ENCODE measurements at regions not wholly inside any gene's neighbourhood (a gene's known extent, or its start where the extent isn't known, plus 50 kb on each side); places are given as distances from the start of the nearest gene placed in this dataset.

DNA sequence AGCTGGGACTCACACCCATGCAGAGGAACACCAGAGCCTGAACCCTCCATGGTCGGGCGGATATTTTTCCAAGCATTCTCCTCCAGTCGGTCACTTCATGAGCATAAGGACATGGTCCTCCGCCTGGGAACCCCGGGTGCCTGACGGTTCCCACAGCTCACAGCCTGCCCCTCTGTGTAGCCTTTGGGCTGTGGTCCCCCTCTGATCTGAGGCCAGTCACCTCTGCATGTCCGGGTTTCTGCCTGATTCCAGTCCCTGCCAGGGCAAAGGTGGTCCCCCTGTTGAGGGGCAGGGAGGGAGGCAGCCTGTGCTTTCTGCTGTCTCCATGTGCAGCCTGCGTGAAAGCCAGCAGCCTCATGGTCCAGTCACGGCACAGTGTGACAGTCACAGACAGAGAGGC lies 76.6 kb upstream of the KLF13 start:
- Histone ChIP-seq H3K9me3 (no peaks in the 10 kb centered on the region), H3K27me3 (peaks cover 0 to 12% of the 10 kb centered on the region in 2 donors), H3K27ac (no peak overlapping the region), H3K4me3 (no peak overlapping the region), H3K36me3 (no peaks in the 10 kb centered on the region), H3K4me1 (peaks cover 0 to 10% (median 8%) of the 10 kb centered on the region in 4 donors)
- no peak for TF ChIP-seq CTCF (IDR thresholded peaks at IDR 0.05)
- no peak for DNase-seq
- intact Hi-C loops (cut with DNase I; ENCODE audit: low total_unique reads), result no loop called here

- intact Hi-C loops (cut with DNase I; ENCODE audit: low total_unique reads), result no loop called here
- Histone ChIP-seq H3K4me3 (no peak overlapping the region), H3K36me3 (no peaks in the 10 kb centered on the region), H3K27ac (no peak overlapping the region), H3K4me1 (peaks cover 0 to 18% (median 14%) of the 10 kb centered on the region in 4 donors), H3K9me3 (no peaks in the 10 kb centered on the region), H3K27me3 (peaks cover 0 to 12% of the 10 kb centered on the region in 2 donors)
- no peak for DNase-seq
- no peak for TF ChIP-seq CTCF (IDR thresholded peaks at IDR 0.05)
Observed at GRCh38 chr15:31251165-31251564, 75.5 kb upstream of the KLF13 start.

DNA sequence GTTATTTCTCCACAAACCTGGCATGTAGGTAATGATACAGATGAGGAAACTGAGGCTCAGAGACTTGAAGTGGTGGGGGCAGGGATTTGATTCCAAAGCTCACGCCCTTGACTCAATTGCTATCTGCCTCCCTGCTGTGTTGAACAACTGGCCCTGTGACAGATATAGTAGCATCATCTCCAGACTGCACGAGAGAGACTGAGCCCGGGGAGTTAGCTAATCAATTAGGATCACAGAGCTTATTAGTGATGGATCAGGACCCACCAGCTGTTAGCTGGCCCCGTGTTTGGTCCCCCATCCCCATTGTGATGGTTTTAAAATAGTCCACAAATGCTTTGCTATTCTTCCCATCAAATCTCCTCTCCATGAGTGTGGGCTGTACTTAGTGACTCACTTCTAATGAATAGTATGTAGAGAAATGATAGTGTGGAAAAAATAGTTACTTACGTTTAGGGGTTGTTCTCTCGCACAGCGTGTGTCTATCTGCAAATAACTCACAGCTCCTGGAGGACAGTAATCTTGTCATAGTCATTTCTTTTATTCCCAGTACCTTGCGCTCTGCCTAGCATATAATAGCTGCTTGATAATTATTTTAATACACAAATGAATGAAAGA lies 74.4 kb upstream of the KLF13 start:
- Histone ChIP-seq H3K4me3 (no peak overlapping the region), H3K36me3 (no peaks in the 10 kb centered on the region), H3K27ac (no peak overlapping the region), H3K9me3 (no peaks in the 10 kb centered on the region), H3K27me3 (peaks cover 0 to 12% of the 10 kb centered on the region in 2 donors), H3K4me1 (peaks cover 0 to 18% (median 14%) of the 10 kb centered on the region in 4 donors)
- intact Hi-C loops (cut with DNase I; ENCODE audit: low total_unique reads), result no loop called here
- DNase-seq, result no peak
- no peak for TF ChIP-seq CTCF (IDR thresholded peaks at IDR 0.05)

DNA sequence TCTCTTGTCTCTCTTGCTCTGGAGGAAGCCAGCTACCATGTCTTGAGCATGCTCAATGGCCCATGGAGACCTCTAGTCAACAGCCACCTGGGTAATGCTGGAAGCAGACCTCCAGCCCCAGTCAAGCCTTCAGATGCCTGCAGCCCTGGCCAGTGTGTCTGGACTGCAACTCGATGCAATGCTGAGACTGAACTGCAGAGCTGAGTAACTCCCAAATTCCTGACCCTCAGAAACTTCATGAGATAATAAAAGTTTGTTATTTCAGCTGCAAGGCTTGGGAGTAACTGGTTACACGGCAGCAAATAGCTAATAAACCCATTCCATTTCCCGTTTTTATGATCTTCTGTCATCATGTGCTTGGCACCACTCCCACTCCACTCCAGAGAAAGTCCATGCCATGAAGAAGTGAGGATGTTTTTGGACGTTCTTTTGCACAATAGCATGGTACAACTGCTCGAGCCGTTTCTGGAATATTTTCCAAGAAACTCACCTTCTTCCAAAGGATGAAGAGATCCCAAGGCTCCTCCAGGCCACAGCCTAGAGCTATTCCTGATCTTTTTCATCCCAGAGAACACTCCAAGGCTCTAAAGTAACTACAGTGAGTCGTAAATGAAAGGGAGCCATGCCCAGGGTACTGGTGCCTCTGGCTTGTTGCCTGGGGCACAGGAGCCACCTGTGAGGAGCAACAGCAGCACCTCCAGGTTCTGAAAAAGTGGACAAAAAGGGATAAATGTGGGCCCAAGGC lies 72.0 kb upstream of the KLF13 start:
- Histone ChIP-seq H3K4me3 (no peak overlapping the region), H3K9me3 (no peaks in the 10 kb centered on the region), H3K27me3 (peaks cover 0 to 7% of the 10 kb centered on the region in 2 donors), H3K36me3 (no peaks in the 10 kb centered on the region), H3K27ac (no peak overlapping the region), H3K4me1 (peaks cover 0 to 18% (median 14%) of the 10 kb centered on the region in 4 donors)
- intact Hi-C loops (cut with DNase I; ENCODE audit: low total_unique reads), result no loop called here
- TF ChIP-seq CTCF (IDR thresholded peaks at IDR 0.05), result no peak
- peak in 1 of 2 donors; percentile 71 for DNase-seq

- H3K4me1 ChIP-seq, result peaks cover 0 to 18% (median 14%) of the 10 kb centered on the region in 4 donors
- no peaks in the 10 kb centered on the region for H3K9me3 ChIP-seq
- no peak overlapping the region for H3K27ac ChIP-seq
- TF ChIP-seq CTCF (IDR thresholded peaks at IDR 0.05), result no peak
- intact Hi-C loops (cut with DNase I; ENCODE audit: low total_unique reads), result no loop called here
- H3K4me3 ChIP-seq, result no peak overlapping the region
- no peaks in the 10 kb centered on the region for H3K36me3 ChIP-seq
- DNase-seq, result no peak
- peaks cover 0 to 2% of the 10 kb centered on the region in 2 donors for H3K27me3 ChIP-seq
Observed at GRCh38 chr15:31255176-31255510, 71.5 kb upstream of the KLF13 start.
